ENCODE measurements at regions not wholly inside any gene's neighbourhood (a gene's known extent, or its start where the extent isn't known, plus 50 kb on each side); places are given as distances from the start of the nearest gene placed in this dataset.
"Not testable (repeated sequence)": the region's sequence is repeated elsewhere in the genome, so short reads cannot be mapped to it uniquely, and the experiment has no call there.

DNA sequence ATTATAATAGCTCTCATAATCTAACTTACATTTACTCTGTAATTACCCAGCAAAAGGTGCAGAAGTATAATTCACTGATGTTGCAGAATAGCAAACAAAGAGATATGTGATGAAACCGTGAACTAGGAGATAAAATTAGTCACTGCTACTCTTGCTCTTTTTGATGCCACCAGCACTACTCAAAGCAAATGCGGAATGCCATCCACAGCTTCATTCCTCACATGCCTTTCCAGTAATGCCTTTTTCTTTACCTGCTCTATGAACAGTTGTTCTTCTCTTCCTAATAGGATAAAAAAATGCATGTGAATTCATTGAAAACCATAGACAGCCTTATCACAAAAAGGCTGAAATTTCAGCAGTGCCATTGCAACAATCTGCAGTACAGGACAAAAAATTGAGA is 1129.5 kb downstream of the DIAPH3 start:
- DNase-seq (ENCODE audit: low read depth in 2 of 2): no peak
- TF ChIP-seq, protein P1, sequence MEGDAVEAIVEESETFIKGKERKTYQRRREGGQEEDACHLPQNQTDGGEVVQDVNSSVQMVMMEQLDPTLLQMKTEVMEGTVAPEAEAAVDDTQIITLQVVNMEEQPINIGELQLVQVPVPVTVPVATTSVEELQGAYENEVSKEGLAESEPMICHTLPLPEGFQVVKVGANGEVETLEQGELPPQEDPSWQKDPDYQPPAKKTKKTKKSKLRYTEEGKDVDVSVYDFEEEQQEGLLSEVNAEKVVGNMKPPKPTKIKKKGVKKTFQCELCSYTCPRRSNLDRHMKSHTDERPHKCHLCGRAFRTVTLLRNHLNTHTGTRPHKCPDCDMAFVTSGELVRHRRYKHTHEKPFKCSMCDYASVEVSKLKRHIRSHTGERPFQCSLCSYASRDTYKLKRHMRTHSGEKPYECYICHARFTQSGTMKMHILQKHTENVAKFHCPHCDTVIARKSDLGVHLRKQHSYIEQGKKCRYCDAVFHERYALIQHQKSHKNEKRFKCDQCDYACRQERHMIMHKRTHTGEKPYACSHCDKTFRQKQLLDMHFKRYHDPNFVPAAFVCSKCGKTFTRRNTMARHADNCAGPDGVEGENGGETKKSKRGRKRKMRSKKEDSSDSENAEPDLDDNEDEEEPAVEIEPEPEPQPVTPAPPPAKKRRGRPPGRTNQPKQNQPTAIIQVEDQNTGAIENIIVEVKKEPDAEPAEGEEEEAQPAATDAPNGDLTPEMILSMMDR (IDR thresholded peaks at IDR 0.05; ENCODE audit: low read depth, low read length): no peak

DNA sequence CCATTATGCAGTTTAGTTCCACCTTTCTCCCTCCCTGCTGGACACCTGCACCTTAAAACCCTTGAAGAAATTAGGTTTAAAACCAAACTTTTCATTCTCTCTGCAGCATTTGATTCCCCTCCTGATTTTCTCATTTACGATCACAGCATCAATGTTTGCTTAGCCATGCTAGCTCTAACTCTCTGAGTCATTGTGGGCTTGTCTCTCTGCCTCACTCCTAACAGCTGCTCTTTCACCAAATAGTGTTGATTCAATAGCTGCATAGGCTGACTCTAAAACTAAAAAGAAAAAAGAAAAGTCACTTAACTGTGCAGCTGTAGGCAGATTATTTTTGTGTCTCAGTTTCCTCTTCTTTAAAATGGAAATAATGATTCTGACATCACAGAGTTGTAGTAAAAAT is 1124.9 kb downstream of the DIAPH3 start:
- H3K4me3 ChIP-seq (replicated peaks in 1 of 2; ENCODE audit: low read depth in 2 of 2, low read length in 2 of 2): no peak overlapping the region
- peak in 1 of 2 donors; percentile 38 for DNase-seq (ENCODE audit: low read depth in 2 of 2)
- TF ChIP-seq, protein P1 (IDR thresholded peaks at IDR 0.05; ENCODE audit: low read depth, low read length): no peak

More for the DNA sequence above, 1129.5 kb downstream of the DIAPH3 start:
- no peak overlapping the region for H3K4me3 ChIP-seq (replicated peaks in 1 of 2; ENCODE audit: low read depth in 2 of 2, low read length in 2 of 2)

DNA sequence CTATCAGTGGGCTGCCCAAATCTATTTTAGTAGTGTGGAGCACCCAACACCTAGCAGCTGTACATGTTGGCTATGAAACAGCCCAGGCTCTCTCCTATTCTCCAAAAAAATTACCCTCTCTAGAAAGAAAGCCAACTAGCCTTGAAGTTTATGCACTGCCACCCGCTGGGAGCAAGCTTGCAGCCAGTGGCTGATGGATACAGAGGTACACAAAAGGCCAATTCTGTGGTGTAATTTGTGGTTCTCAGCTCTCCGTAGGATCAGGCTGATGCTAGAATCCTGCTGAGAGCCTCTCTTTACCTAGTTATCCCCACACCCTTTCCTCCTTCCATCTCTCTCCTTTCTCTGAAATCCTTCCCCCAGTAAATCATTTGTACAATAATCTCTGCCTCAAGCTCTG is 1120.7 kb downstream of the DIAPH3 start:
- TF ChIP-seq, protein P1 (IDR thresholded peaks at IDR 0.05; ENCODE audit: low read depth, low read length): no peak
- DNase-seq (ENCODE audit: low read depth in 2 of 2): no peak
- no peak overlapping the region for H3K4me3 ChIP-seq (replicated peaks in 1 of 2; ENCODE audit: low read depth in 2 of 2, low read length in 2 of 2)

DNA sequence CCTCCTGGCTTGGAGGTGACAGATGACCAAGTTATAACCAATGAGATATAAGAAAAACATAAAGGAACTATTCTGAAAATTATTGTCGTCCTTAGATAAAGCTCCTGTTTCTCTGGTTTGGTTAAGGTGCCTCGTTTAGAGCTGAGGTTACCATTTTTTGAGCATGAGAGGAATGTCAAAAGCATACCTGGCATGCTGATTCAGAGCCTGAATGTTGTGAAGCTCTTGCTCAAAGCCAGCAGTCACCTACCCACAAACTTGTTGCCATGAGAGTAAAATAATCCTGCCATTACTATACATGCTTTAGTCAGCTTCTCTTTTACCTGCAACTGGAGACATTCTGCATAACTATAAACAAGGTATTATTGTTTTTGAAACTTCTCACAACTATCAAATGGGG is 1116.2 kb downstream of the DIAPH3 start:
- no peak overlapping the region for H3K4me3 ChIP-seq (replicated peaks in 1 of 2; ENCODE audit: low read depth in 2 of 2, low read length in 2 of 2)
- TF ChIP-seq, protein P1 (IDR thresholded peaks at IDR 0.05; ENCODE audit: low read depth, low read length): no peak
- no peak for DNase-seq (ENCODE audit: low read depth in 2 of 2)

DNA sequence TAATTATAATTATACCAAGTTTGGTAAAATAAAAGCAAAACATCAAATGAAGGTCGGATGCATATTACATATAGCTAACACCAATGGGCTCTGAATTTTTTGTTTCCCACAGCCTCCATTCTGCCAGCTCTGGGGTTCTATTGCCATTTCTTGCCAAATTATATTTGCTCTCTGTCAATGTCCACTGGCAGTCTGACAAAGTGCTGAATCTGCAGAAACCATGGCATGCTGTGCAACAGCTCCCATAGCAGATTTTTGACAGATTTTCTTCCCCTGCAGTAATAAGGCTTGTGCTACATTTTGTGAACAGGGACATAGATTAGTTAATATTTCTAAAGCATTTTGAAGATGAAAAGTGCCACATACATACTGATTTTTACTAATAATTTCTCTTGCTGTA is 1102.1 kb downstream of the DIAPH3 start:
- TF ChIP-seq, protein P1 (IDR thresholded peaks at IDR 0.05; ENCODE audit: low read depth, low read length): no peak
- H3K4me3 ChIP-seq (replicated peaks in 1 of 2; ENCODE audit: low read depth in 2 of 2, low read length in 2 of 2): no peak overlapping the region
- DNase-seq (ENCODE audit: low read depth in 2 of 2): no peak

DNA sequence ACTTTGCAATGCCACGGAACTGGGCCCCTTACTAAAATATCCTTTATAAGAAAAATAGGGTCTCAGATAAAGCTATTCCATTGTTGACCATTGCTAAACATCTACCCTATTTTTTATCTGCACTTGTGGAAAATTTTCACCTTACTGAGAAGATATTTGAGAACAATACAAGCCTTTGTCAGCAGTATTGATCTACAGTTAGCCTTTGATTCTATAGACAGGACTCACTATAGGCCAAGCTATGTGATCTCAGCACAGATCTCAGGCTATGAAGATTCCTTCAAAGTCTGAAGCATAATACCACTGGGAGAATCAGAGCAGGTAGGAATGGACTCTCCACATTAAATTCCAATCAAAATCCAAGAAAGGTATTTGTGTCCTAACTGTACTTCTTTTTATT is 1099.7 kb downstream of the DIAPH3 start:
- TF ChIP-seq, protein P1 (IDR thresholded peaks at IDR 0.05; ENCODE audit: low read depth, low read length): no peak
- DNase-seq (ENCODE audit: low read depth in 2 of 2): no peak

DNA sequence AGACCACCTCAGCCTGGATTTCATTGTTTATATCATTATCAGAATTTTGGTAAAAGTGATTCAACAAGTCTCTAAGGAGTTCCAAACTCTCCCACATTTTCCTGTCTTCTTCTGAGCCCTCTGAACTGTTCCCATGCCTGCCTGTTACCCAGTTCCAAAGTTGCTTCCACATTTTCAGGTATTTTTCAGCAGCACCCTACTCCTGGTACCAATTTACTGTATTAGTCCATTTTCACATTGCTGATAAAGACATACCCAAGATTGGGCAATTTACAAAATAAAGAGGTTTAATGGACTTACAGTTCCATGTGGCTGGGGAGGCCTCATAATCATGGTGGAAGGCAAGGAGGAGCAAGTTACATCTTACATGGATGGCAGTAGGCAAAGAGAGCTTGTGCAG is 1087.3 kb downstream of the DIAPH3 start:
- not testable (repeated sequence) for H3K4me3 ChIP-seq (replicated peaks in 1 of 2; ENCODE audit: low read depth in 2 of 2, low read length in 2 of 2); DNase-seq (ENCODE audit: low read depth in 2 of 2)

More for the DNA sequence above, 1099.7 kb downstream of the DIAPH3 start:
- no peak overlapping the region for H3K4me3 ChIP-seq (replicated peaks in 1 of 2; ENCODE audit: low read depth in 2 of 2, low read length in 2 of 2)
